HG03342 (cell line): ENCODE measurements at regions not wholly inside any gene's neighbourhood (a gene's known extent, or its start where the extent isn't known, plus 50 kb on each side); places are given as distances from the start of the nearest gene placed in this dataset.

Experiments
- ATAC-seq: cut with Tn5 transposase; IDR thresholded peaks from one replicate; pipeline ENCODE4 v1.9.1; 2021; ENCODE audit warnings: mild to moderate bottlenecking, moderate library complexity; ENCODE audit not compliant: unreplicated experiment

DNA sequence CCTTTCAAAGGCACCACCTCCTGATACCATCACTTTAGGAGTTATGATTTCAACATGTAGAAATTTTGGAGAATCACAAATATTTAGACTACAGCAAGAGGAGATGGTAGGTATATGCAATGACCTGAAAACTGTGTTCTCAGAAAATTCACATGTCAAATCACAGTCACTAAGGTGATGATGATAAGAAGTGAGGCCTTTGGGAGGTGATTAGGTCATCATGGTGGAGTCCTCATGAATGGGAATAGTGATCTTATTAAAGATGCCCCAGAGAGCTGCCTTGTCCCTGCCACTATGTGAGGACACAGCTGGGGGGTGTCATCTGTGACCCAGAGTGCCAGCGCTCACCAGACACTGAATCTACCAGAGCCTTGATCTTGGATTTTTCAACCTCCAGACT lies 513.5 kb upstream of the TUSC1 start:
- no peak for ATAC-seq

DNA sequence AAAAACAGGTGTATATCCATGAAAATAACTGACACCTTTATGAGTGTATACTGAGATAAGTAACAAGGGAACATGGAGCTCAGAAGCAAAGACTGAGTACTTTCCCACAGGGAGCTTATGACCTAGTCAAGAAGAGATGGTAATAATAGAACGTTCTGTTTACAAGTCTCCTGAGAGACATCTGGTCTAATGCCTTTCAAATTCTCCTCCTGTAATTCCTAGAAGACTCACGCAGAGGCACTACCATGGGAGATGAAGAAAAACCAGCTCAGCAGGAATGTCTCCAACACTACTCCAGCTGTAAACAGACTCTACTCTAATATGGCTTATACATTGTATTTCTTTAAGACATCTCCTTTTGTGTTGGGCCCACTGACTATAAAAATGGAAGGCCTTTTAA lies 503.6 kb upstream of the TUSC1 start:
- ATAC-seq, result no peak

DNA sequence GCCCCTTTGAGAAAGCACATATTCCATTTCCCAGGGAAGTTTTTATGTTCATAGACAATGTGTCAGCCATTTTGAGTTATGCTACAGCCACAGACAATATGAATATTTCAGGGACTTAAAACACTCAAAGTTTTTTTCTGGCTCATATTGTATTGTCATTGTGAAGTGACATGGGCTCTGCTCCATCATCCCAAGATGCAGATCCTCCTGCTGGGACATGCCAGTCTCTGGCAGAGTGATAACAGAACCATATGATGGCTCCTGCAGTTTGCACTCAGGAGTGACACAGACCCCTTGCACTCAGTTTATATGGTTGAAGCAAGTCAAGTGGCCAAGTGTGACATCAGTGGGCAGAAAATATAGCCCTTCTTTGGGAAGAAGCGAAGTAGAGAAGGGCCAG lies 498.4 kb upstream of the TUSC1 start:
- no peak for ATAC-seq

DNA sequence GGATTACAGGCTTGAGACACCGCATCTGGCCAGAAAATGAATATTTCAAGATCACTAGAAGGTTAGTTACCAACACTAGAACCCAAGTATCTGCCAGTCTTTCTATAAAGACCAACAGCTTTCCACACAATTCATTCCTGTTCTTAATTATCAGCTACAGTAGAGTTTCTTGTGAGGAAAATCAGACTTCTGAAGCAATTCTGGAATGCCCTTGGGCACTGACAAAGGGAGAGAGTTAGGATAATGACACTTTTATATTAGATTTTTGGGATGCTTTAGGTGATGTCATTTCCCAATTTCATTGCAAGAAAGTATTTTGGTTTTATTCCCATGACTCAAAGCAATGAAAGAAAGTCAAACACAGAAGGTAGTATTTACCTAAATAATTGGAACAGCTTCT lies 497.0 kb upstream of the TUSC1 start:
- no peak for ATAC-seq

DNA sequence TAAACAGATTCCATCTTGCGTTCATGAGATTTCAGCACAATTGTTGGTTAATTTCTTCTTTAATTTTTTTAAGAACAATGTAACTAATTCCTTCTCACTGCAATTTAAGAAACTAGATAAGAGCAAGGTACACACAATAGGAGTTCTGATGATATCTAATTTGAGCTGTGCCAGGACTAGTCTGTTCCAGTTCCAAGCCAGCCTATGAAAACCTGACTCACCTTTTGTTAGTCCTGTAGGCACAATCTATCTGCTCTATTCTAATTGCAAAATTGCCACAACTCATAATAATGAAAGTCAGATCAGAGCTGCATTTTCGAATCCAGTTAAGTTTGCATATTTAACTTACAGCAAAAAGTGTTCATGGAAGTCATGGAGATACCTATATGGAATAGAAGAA lies 494.1 kb upstream of the TUSC1 start:
- no peak for ATAC-seq

DNA sequence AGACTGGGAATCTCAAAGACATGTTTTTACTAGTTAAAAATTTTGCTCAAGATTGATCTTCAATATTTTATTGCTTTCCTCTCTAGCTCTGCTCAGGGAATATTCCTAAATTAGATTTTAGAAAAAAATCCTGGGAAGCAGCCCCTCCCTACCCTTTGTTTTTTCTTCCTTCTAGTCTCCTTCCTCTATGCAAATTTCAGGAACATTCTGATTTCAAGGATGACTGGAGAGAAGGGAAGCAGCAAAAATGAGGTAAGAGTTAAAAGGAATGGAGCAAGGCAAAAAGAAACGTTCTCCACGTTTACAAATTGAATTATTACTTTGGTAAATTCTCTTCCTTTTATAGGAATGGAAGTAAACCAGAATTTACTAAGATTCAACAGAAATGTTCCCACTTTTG lies 493.4 kb upstream of the TUSC1 start:
- ATAC-seq, result no peak

DNA sequence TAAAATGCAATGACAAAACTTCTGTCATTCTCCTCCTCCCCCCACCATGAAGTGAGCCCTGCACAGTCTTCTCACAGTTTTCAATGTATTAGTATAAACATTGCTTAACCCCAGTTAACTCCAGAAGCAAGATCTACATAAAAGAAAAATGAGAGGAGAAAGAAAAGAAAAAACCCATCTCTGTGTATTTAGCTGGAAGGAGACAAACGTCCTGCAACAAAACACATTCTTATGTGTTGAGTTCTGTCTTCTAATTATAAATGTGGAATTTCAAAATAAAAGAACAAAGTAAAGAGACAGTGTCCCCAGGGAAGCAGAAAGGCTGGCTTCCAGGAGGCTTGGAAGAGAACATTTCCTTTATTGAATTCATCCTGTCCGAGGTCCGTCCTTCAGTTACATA lies 491.9 kb upstream of the TUSC1 start:
- no peak for ATAC-seq

DNA sequence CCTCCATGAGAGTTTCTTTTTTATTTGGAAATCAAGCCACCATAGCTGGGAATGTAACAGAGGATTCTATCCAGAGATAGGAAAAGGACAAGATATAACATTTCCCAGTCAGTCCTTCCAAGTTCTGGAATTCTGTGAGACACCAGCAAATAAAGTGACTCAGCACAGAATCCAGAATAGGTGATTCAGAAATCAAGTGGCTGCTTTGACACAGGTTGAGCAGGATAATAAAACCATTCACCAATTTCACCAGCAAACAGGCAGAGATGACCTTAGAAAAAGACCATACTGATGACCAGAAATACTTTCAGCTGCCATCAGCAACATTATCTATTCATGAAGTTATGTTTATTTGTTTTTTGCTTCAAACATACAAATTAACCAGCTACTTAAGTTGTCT lies 491.5 kb upstream of the TUSC1 start:
- no peak for ATAC-seq

DNA sequence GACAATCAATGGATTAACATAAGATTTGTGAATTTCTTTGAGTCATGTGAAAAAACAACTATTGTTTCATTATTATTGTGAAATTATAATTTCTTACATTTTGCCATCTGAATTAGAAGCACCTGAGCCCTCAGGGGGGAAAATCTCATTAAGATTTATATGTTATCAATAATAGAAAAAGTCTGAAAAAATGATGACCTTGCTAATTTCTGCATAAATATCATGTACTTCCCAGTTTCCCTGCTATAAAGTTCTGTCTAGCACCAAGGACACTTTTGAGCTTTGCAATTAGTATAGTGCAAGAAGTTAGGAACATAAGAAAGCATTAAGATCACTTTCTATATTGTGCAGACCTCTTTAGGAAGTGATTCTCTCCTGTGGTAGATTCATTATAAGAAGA lies 488.3 kb upstream of the TUSC1 start:
- ATAC-seq, result no peak

DNA sequence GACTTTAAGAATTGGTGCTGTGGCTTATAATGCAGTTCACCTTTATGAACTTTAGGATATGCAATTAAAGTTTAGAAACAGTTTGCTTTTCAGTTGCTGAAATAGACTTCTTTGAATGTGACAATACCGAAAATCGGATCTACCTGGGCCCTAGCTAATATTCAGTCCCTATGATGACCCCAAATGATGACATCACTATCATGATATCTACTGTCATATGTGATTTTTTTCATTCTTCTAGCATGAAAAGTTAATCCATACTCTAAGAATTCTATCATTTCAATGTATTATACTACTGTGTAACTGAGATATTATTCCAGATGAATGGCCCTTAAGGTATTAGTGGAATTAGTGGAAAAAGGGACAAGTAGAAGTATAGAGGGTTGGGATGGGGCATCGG lies 487.2 kb upstream of the TUSC1 start:
- no peak for ATAC-seq

DNA sequence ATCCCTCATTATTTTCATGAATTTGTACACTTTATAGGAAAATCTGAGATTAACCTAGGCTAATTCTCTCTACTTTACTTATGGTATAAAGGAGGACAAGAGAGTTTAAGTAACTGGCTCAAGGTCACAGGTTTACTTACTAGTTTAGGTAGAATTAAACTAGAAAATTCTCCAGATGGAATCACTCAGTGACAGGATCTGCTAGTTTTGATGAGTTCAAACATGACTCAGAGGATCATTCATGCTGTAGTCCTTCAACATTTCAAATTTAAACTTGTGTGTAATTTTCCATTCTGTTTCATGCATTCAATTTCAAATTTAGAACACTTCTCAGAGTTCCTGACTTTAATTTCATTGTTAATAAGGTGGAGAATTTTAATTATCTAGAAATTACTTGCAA lies 485.7 kb upstream of the TUSC1 start:
- ATAC-seq, result no peak

DNA sequence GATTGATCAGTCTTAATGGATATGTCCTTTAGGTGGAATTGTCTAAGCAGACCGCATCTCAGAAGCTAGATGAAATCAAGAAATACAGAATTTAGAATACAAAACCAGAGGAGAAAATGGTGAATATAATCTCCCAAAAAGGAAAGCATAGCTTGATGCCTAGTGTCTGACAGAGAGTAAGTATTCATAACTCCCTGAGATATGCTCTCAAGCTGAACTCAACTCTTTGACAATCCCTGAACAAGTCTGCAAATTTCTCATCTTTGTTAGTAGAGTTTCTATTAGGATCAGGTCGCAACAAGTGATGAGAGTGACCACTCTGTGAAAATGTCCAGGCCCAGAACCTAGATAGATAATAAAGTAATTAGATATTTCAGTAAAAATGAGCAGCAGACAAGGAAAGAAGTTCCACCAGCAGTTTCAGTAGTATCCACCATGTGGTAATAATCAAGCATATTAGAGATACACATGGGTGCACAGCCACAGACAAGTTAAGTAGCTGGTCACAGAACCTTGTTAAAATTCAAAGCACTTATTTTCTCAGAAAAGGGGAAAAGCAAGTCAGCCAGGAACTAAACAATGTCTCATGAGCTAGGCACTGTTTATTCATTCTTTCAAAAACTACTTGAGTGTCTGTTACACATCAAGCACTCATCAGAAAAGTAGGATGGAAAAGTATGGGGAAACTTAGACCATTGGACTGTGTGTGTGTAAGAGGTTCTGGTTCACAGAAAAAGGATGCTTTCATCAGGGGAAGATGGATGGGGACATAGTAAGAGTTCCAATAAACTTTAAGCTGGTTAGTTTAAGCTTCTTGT lies 481.5 kb upstream of the TUSC1 start:
- no peak for ATAC-seq

DNA sequence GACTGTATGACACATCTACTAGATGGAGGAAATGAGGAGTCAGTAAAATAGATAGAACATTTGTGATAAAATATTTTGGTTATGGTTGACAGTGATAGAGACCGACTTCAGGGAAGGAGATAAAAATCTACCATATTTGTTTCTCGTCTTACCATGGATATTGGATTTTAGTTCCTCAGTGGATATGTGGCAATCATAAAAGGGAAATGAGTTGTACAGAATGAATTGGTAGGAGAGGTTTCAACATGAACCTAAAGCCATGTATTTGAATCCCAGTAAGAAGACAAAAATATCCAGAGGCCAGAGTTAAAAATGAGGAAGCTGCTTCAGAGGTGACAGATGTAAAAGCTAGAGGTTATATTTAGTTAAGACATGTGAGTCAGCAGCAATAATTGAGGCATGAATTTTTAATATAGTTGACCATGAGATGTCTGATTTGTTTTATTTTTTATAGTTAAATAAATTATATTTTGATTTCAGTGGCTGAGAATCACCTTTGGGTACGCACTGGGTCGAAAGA lies 480.4 kb upstream of the TUSC1 start:
- ATAC-seq, result no peak

DNA sequence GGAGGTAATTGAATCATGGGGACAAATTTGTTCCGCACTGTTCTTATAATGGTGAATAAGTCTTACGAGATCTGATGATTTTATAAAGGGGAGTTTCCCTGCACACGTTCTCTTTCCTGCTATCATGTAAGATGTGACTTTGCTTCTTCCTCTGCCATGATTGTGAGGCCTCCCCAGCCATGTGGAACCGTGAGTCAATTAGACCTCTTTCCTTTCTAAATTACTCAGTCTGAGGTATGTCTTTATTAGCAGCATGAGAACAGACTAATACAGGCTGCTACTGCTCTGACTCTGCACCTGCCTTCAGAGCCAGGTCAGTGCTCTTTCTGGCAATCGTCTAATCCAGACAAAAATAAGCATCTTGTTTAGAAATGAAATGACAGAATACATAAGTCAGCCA lies 479.2 kb upstream of the TUSC1 start:
- no peak for ATAC-seq

DNA sequence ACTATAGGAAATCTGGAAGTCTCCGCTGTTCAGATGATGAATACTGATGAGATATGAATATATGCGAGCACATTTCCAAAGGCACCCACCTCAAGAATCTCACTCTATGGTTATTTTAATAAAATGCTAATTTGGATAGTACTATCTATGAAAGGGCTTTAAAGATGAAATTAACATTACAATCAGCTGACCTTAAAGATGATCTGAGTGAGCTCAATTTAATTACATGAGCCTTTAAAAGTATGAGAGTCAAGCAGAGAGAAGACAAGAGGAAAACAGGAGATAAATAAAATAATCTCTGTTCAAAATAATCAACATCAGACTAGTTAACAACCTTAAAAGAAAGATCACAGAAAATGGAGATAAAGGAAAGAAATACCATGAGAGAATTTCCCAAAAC lies 474.1 kb upstream of the TUSC1 start:
- ATAC-seq, result no peak

DNA sequence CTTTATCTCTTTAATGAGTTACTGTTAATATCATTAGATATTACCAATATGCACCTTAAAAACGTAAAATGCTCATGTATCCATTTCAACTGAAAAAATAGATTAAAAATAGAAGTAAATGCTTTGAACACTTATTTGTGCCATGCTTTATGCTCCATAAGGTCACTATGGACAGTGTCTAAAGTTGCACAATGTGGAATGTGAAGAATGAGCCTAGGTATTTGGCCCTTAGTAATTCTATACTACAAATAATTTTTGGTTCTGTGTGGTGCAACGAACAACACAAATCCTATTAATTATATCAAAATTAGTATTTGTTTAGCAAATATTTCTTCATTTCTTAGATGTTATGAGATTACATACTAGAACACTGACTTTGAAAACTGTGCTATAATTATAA lies 469.9 kb upstream of the TUSC1 start:
- ATAC-seq, result no peak

DNA sequence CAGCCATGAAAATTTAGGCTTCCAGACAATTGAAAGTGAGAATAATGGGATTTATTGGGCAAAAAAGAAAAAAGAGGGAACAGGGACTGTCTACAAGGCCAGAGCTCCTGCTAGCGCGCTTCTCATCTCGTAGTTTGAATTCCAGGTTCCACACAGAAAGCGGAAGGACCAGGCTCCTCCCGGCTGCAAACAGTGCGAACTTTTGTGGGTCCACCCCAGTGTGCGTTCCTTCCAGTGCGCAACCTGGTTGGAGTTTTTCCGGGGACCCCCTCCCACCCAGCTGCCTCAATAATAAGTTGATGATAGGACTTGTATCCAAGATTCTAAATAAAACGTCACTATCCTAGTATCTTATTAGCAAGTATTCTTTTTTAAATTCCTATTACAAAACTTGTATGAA lies 467.7 kb upstream of the TUSC1 start:
- no peak for ATAC-seq

DNA sequence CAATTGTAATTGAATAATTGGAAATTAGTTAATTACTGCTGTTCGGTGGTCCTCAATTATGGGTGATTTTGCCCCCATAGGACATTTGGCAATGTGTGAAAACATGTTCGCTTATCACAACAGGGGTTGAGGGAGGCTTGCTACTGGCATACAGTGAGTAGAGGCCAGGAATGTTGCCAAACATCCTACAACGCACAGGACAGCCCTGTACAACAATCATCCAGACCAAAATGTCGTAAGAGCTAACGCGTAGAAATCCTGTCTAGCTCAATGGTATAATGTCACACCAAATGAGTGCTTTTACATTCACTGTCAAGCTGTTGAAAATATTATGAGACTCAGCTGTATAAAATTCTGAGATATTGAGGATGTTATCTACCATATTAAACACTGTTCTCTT lies 464.4 kb upstream of the TUSC1 start:
- ATAC-seq, result no peak

DNA sequence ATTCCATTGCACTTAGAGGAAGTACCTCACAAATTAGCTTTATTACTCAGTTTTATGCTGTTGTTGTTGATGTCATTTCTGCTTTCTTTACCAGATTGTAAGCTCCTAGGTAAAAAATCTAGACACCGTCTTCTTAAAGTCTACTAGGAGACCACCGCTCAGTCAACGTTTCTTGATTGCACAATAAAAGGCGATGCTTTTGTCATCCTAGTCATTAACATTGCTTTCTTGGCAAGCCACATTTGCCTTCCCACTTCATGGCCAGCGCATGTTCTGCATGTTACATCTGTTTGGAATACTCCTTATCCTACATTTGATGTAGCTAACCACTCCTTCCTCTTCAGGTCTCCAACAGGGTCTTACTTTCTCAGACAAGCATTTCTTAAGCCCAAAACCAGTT lies 464.0 kb upstream of the TUSC1 start:
- ATAC-seq, result no peak

DNA sequence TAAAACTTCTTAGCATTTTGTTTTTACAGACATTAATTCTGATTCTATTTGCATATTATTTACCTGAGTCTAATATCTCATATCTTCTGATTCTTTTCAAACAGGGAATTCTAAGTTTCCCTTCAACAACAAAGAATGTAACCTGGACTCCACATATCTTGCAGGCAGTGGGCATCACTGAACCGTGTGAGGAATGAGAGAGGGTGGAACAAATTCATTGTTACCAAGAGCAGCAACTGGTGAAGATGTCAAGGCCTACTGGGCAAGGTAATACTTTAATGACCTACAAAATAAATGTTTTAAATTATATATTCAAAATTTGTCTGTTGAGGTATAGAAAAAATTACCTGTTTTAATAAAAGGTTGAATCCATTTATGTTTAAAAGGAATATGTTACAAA lies 455.3 kb upstream of the TUSC1 start:
- ATAC-seq, result no peak

DNA sequence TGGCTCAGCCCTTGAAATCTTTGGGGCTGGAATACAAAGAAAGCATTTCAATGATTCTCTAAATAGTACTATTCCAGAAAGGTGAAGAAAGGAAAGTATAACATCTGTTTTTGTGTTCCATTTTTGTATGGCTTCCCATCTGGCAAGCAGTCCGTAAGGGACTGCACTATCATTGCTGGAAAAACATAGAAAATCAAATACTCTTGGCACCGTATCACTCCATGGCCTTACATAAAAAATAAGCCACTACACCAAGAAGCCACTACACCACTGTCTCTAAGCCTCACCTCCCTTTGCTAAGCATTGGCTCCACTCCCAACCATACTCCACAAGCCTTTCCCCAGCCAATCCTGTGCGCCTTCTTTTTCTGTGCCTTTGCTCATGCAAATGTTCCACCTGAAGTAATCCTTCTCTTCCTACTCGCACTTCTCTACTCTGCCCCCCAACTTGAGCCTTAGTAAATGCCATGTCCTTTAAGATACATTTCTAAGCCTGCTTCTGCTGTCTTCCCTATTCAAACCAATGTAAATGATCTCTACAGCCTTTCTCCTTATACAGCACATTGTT lies 454.6 kb upstream of the TUSC1 start:
- no peak for ATAC-seq

DNA sequence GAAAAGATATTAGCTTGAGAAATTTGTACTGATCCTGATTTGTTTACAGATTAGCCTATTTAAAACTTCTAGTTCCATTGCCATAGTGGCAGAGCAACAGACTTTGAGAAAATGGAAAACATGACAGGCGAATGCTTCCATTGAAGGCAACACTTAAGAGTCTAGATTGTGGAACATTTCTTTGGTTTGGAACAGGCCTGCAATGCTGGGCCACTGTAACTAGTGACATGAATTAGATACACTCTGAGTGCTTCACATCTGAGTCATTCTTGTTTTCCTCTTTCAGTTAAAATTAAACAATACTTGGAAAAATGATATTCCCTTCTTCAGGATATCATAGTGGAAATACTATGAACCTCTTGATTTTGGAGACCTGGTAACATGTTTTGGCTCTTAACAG lies 453.6 kb upstream of the TUSC1 start:
- no peak for ATAC-seq

DNA sequence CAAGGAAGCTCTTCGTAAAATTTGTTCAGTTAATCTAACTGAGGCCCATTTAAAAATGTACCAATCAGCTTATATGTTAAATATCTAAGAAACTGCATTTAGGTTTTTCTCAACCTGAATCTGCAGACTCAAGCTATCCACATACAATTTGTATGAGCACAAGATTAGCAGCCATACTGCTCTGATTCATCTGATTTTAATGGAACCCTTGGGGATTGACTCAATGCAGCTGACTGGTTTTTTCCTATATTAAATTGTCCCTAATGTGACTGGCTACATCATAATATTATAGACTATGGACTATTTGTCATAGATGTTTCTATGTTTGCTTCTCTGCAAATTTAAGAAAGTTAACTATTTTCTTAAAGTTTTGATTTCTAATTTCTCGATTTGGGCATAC lies 451.0 kb upstream of the TUSC1 start:
- no peak for ATAC-seq
